ENCODE measurements at regions not wholly inside any gene's neighbourhood (a gene's known extent, or its start where the extent isn't known, plus 50 kb on each side); places are given as distances from the start of the nearest gene placed in this dataset.
A peak's percentile ranks its signal among the peaks of the same experiment; 100 is the strongest.

- no peak for DNase-seq (ENCODE audit: insufficient read length, low spot score)
- FAIRE-seq: no peak
Observed at GRCh38 chr13:43983373-43983772, 103.7 kb downstream of the LACC1 start.

GRCh38 chr13:43984292-43984691 is 104.6 kb downstream of the LACC1 start:
- FAIRE-seq (no peak), DNase-seq (ENCODE audit: insufficient read length, low spot score) (no peak)

GRCh38 chr13:43985422-43986072 is 105.8 kb downstream of the LACC1 start:
- no peak for FAIRE-seq
- no peak for DNase-seq (ENCODE audit: insufficient read length, low spot score)

GRCh38 chr13:43986421-43986981 is 106.8 kb downstream of the LACC1 start:
- DNase-seq (ENCODE audit: insufficient read length, low spot score) (no peak), FAIRE-seq (no peak)

GRCh38 chr13:43988302-43988701 is 108.6 kb downstream of the LACC1 start:
- no peak for DNase-seq (ENCODE audit: insufficient read length, low spot score)

GRCh38 chr13:43990021-43990420 is 110.3 kb downstream of the LACC1 start:
- FAIRE-seq (no peak), DNase-seq (ENCODE audit: insufficient read length, low spot score) (no peak)

More at GRCh38 chr13:43988302-43988701, 108.6 kb downstream of the LACC1 start:
- no peak for FAIRE-seq

- FAIRE-seq (no peak), DNase-seq (ENCODE audit: insufficient read length, low spot score) (no peak)
Observed at GRCh38 chr13:43990829-43991228, 111.1 kb downstream of the LACC1 start.

GRCh38 chr13:43991773-43992201 is 112.1 kb downstream of the LACC1 start:
- DNase-seq (ENCODE audit: insufficient read length, low spot score) (no peak), FAIRE-seq (no peak)

- FAIRE-seq: no peak
- no peak for DNase-seq (ENCODE audit: insufficient read length, low spot score)
Observed at GRCh38 chr13:43992211-43992610, 112.5 kb downstream of the LACC1 start.

- DNase-seq (ENCODE audit: insufficient read length, low spot score) (no peak), FAIRE-seq (no peak)
Observed at GRCh38 chr13:43994999-43995859, 115.5 kb downstream of the LACC1 start.

- DNase-seq (ENCODE audit: insufficient read length, low spot score) (no peak), FAIRE-seq (no peak)
Observed at GRCh38 chr13:43996221-43996620, 116.5 kb downstream of the LACC1 start.

- no peak for FAIRE-seq
Observed at GRCh38 chr13:44003481-44003880, 123.8 kb downstream of the LACC1 start.

GRCh38 chr13:44004878-44005277 is 125.2 kb downstream of the LACC1 start:
- DNase-seq (ENCODE audit: insufficient read length, low spot score) (peak; percentile 23), FAIRE-seq (no peak)

More at GRCh38 chr13:44003481-44003880, 123.8 kb downstream of the LACC1 start:
- DNase-seq (ENCODE audit: insufficient read length, low spot score): no peak

GRCh38 chr13:44007451-44007850 is 127.7 kb downstream of the LACC1 start:
- DNase-seq (ENCODE audit: insufficient read length, low spot score) (no peak), FAIRE-seq (no peak)

- FAIRE-seq: no peak
- no peak for DNase-seq (ENCODE audit: insufficient read length, low spot score)
Observed at GRCh38 chr13:44011036-44011435, 131.3 kb downstream of the LACC1 start.

- DNase-seq (ENCODE audit: insufficient read length, low spot score) (no peak), FAIRE-seq (no peak)
Observed at GRCh38 chr13:44012910-44013757, 133.4 kb downstream of the LACC1 start.

GRCh38 chr13:44013758-44014291 is 134.1 kb downstream of the LACC1 start:
- no peak for DNase-seq (ENCODE audit: insufficient read length, low spot score)
- no peak for FAIRE-seq

GRCh38 chr13:44014501-44014900 is 134.8 kb downstream of the LACC1 start:
- FAIRE-seq: no peak

GRCh38 chr13:44015118-44015517 is 135.4 kb downstream of the LACC1 start:
- DNase-seq (ENCODE audit: insufficient read length, low spot score): no peak
- no peak for FAIRE-seq

More at GRCh38 chr13:44014501-44014900, 134.8 kb downstream of the LACC1 start:
- DNase-seq (ENCODE audit: insufficient read length, low spot score): no peak

- DNase-seq (ENCODE audit: insufficient read length, low spot score) (no peak), FAIRE-seq (no peak)
Observed at GRCh38 chr13:44015811-44016210, 136.1 kb downstream of the LACC1 start.

Data from HTR-8/SVneo (cell line).